Gastrocnemius medialis (tissue), 4 donors: ENCODE measurements at regions not wholly inside any gene's neighbourhood (a gene's known extent, or its start where the extent isn't known, plus 50 kb on each side); places are given as distances from the start of the nearest gene placed in this dataset.

Experiments
- ATAC-seq, 2 donors: fragments of 150-250 bp; one replicate each; pipeline ENCODE4 v1.9.1; 2016
- DNase-seq, 2 donors: peaks; one replicate each; pipeline ENCODE4 v3.0.0-alpha.2; 2019
- H3K27ac ChIP-seq, 4 donors: fragments of 200-600 bp; sonication (generic); 1 replicate in 1 of 4; 2 replicates in 3 of 4; pipeline ENCODE4 v1.5.1; 2016 to 2018; ENCODE audit warnings: mild to moderate bottlenecking in 2 of 4, moderate library complexity in 1 of 4
- H3K27me3 ChIP-seq, 3 donors: fragments of 200-600 bp; sonication (generic) in 2 of 3; 1 replicate in 1 of 3; 2 replicates in 2 of 3; pipeline versions ENCODE4 v1.5.1 to v1.6.0; 2016 to 2019; ENCODE audit warnings: mild to moderate bottlenecking in 1 of 3, moderate library complexity in 1 of 3
- H3K36me3 ChIP-seq, 2 donors: fragments of 200-600 bp; sonication (generic) in 1 of 2; one replicate each; pipeline ENCODE4 v1.5.1; 2017 to 2018
- H3K4me1 ChIP-seq, 2 donors: fragments of 200-600 bp; sonication (generic) in 1 of 2; one replicate each; pipeline ENCODE4 v1.5.1; 2016 to 2017; ENCODE audit warnings: mild to moderate bottlenecking in 2 of 2
- H3K4me3 ChIP-seq, 4 donors: fragments of 200-600 bp; sonication (generic) in 3 of 4; 1 replicate in 1 of 4; 2 replicates in 3 of 4; pipeline ENCODE4 v1.5.1; 2016 to 2019; ENCODE audit warnings: mild to moderate bottlenecking in 2 of 4
- H3K9me3 ChIP-seq, 3 donors: fragments of 200-600 bp; sonication (generic) in 2 of 3; 1 replicate in 1 of 3; 2 replicates in 2 of 3; pipeline ENCODE4 v1.5.1; 2016 to 2019
- CTCF ChIP-seq, 5 experiments: fragments of 450-650 bp in 3 of 5; fragments of 200-600 bp in 2 of 5; sonication (generic) in 2 of 5; IDR thresholded peaks in 4 of 5; conservative IDR thresholded peaks in 1 of 5; 1 replicate in 4 of 5; 2 replicates in 1 of 5; pipeline ENCODE4 v1.5.1; 2016 to 2019; ENCODE audit warnings: antibody characterized with exemption in 5 of 5, mild to moderate bottlenecking in 3 of 5, moderate library complexity in 3 of 5
- POLR2A ChIP-seq, 2 donors: fragments of 450-650 bp; IDR thresholded peaks; one replicate each; pipeline ENCODE4 v1.6.1; 2017; ENCODE audit warnings: antibody characterized with exemption in 2 of 2, mild to moderate bottlenecking in 2 of 2, moderate library complexity in 2 of 2
- in situ Hi-C, 4 donors: fragments of 200-750 bp; cut with MboI; loops; one replicate each; pipeline versions ENCODE4 v1.15.0 to v1.8.0; 2017; ENCODE audit warnings: low sequenced_read_pairs in 4 of 4
- intact Hi-C: fragments of 100-400 bp; cut with DNase I; formaldehyde crosslinking; loops from one replicate; pipeline ENCODE4 v1.15.1; 2023; ENCODE audit warnings: low total_unique reads

- no peak for DNase-seq
- in situ Hi-C loops = no loop called here
- intact Hi-C loops = no loop called here
- Histone ChIP-seq H3K27me3 (no peaks in the 10 kb centered on the region), H3K36me3 (no peaks in the 10 kb centered on the region), H3K9me3 (no peaks in the 10 kb centered on the region), H3K27ac (no peak overlapping the region), H3K4me1 (no peaks in the 10 kb centered on the region), H3K4me3 (no peak overlapping the region)
- no peak for ATAC-seq
- TF ChIP-seq POLR2A (IDR thresholded peaks at IDR 0.05) (no peak), CTCF (IDR thresholded peaks at IDR 0.05 in 4 of 5, conservative IDR thresholded peaks at IDR 0.05 in 1 of 5) (no peak)
Measured at GRCh38 chr11:127464325-127464724, 463.8 kb upstream of the KIRREL3 start.

GRCh38 chr11:127462065-127462344 is 461.4 kb upstream of the KIRREL3 start:
- ATAC-seq = no peak
- no peak overlapping the region for H3K4me3 ChIP-seq
- no peaks in the 10 kb centered on the region for H3K4me1 ChIP-seq
- H3K9me3 ChIP-seq = no peaks in the 10 kb centered on the region
- H3K27ac ChIP-seq = no peak overlapping the region
- intact Hi-C loops = no loop called here
- TF ChIP-seq CTCF (IDR thresholded peaks at IDR 0.05 in 4 of 5, conservative IDR thresholded peaks at IDR 0.05 in 1 of 5) (no peak), POLR2A (IDR thresholded peaks at IDR 0.05) (no peak)
- no peak for DNase-seq
- in situ Hi-C loops = no loop called here
- no peaks in the 10 kb centered on the region for H3K27me3 ChIP-seq
- H3K36me3 ChIP-seq = no peaks in the 10 kb centered on the region

GRCh38 chr11:127461241-127462064 is 460.9 kb upstream of the KIRREL3 start:
- intact Hi-C loops = no loop called here
- no peak for ATAC-seq
- in situ Hi-C loops = no loop called here

GRCh38 chr11:127458561-127458960 is 458.0 kb upstream of the KIRREL3 start:
- no peaks in the 10 kb centered on the region for H3K9me3 ChIP-seq
- H3K36me3 ChIP-seq = no peaks in the 10 kb centered on the region
- no peak for ATAC-seq
- in situ Hi-C loops = no loop called here
- no peak for DNase-seq
- intact Hi-C loops = no loop called here
- no peak overlapping the region for H3K4me3 ChIP-seq
- TF ChIP-seq POLR2A (IDR thresholded peaks at IDR 0.05) (no peak), CTCF (IDR thresholded peaks at IDR 0.05 in 4 of 5, conservative IDR thresholded peaks at IDR 0.05 in 1 of 5) (no peak)
- H3K27me3 ChIP-seq = no peaks in the 10 kb centered on the region
- H3K4me1 ChIP-seq = no peaks in the 10 kb centered on the region
- no peak overlapping the region for H3K27ac ChIP-seq

More at GRCh38 chr11:127461241-127462064, 460.9 kb upstream of the KIRREL3 start:
- no peaks in the 10 kb centered on the region for H3K4me1 ChIP-seq
- no peak overlapping the region for H3K27ac ChIP-seq
- DNase-seq = no peak
- TF ChIP-seq CTCF (IDR thresholded peaks at IDR 0.05 in 4 of 5, conservative IDR thresholded peaks at IDR 0.05 in 1 of 5) (no peak), POLR2A (IDR thresholded peaks at IDR 0.05) (no peak)
- H3K9me3 ChIP-seq = no peaks in the 10 kb centered on the region
- no peaks in the 10 kb centered on the region for H3K27me3 ChIP-seq
- no peak overlapping the region for H3K4me3 ChIP-seq
- H3K36me3 ChIP-seq = no peaks in the 10 kb centered on the region

GRCh38 chr11:127454856-127455255 is 454.3 kb upstream of the KIRREL3 start:
- ATAC-seq (no peak), DNase-seq (no peak)
- Histone ChIP-seq H3K4me1 (no peaks in the 10 kb centered on the region), H3K4me3 (no peak overlapping the region), H3K9me3 (no peaks in the 10 kb centered on the region), H3K36me3 (no peaks in the 10 kb centered on the region), H3K27ac (no peak overlapping the region), H3K27me3 (no peaks in the 10 kb centered on the region)
- TF ChIP-seq CTCF (IDR thresholded peaks at IDR 0.05 in 4 of 5, conservative IDR thresholded peaks at IDR 0.05 in 1 of 5) = no peak
- TF ChIP-seq POLR2A (IDR thresholded peaks at IDR 0.05) = no peak
- intact Hi-C loops (loop anchor here (5.0 kb wide), 1 partner anchor 373 kb away; no protein-coding TSS in a partner anchor), in situ Hi-C loops (no loop called here)
